ENCODE measurements at regions not wholly inside any gene's neighbourhood (a gene's known extent, or its start where the extent isn't known, plus 50 kb on each side); places are given as distances from the start of the nearest gene placed in this dataset.

DNA sequence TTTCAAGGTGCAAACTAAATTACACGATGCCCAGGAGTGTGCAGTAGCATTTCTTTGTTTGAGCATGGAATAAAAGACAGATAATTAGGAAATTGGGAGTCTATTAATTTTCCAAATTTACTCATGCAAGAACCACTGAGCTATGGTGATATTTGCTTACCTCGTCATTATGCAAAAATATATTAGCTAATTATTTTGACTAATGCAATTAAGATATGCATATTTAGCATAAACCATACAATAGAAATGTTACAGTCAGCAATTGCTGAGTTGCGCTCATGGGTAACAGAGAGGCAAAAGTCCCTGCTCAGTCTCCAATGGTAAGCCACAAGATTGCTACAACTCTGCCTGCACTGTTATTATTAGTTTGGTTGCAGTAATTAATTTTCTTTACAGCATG, 342.0 kb downstream of the TXNL1 start:
- no peaks in the 10 kb centered on the region for H4K20me1 ChIP-seq (ENCODE audit: control insufficient read depth, extremely low read depth, insufficient read depth, low read length)
- no peak overlapping the region for H2AFZ ChIP-seq (ENCODE audit: low read length)
- no peak overlapping the region for H3K4me3 ChIP-seq (replicated peaks in 1 of 4; ENCODE audit: control extremely low read depth in 1 of 4, insufficient read depth in 1 of 4, low read depth in 3 of 4, low read length in 4 of 4)
- no peaks in the 10 kb centered on the region for H3K27me3 ChIP-seq (ENCODE audit: control insufficient read depth, insufficient read depth, low read length)
- H3K9me3 ChIP-seq (ENCODE audit: control insufficient read depth, insufficient read depth, low read depth, low read length) = no peaks in the 10 kb centered on the region
- H3K36me3 ChIP-seq (ENCODE audit: control insufficient read depth, insufficient read depth, low read length) = no peaks in the 10 kb centered on the region
- no peak overlapping the region for H3K27ac ChIP-seq (ENCODE audit: insufficient read depth, low read length)
- TF ChIP-seq, protein P1, sequence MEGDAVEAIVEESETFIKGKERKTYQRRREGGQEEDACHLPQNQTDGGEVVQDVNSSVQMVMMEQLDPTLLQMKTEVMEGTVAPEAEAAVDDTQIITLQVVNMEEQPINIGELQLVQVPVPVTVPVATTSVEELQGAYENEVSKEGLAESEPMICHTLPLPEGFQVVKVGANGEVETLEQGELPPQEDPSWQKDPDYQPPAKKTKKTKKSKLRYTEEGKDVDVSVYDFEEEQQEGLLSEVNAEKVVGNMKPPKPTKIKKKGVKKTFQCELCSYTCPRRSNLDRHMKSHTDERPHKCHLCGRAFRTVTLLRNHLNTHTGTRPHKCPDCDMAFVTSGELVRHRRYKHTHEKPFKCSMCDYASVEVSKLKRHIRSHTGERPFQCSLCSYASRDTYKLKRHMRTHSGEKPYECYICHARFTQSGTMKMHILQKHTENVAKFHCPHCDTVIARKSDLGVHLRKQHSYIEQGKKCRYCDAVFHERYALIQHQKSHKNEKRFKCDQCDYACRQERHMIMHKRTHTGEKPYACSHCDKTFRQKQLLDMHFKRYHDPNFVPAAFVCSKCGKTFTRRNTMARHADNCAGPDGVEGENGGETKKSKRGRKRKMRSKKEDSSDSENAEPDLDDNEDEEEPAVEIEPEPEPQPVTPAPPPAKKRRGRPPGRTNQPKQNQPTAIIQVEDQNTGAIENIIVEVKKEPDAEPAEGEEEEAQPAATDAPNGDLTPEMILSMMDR (conservative IDR thresholded peaks at IDR 0.05 in 1 of 2, IDR thresholded peaks at IDR 0.05 in 1 of 2; ENCODE audit: low read depth in 1 of 2, low read length in 2 of 2) = no peak
- DNase-seq (ENCODE audit: low read depth in 2 of 2) = no peak
- H3K9ac ChIP-seq (ENCODE audit: insufficient read depth, low read length) = no peak overlapping the region
- no peaks in the 10 kb centered on the region for H3K79me2 ChIP-seq (ENCODE audit: control insufficient read depth, insufficient read depth, low read length)
- H3K4me1 ChIP-seq (ENCODE audit: control insufficient read depth, extremely low read depth, insufficient read depth, low read length) = no peaks in the 10 kb centered on the region
- H3K4me2 ChIP-seq (ENCODE audit: extremely low read depth, insufficient read depth, low read length) = no peak overlapping the region

DNA sequence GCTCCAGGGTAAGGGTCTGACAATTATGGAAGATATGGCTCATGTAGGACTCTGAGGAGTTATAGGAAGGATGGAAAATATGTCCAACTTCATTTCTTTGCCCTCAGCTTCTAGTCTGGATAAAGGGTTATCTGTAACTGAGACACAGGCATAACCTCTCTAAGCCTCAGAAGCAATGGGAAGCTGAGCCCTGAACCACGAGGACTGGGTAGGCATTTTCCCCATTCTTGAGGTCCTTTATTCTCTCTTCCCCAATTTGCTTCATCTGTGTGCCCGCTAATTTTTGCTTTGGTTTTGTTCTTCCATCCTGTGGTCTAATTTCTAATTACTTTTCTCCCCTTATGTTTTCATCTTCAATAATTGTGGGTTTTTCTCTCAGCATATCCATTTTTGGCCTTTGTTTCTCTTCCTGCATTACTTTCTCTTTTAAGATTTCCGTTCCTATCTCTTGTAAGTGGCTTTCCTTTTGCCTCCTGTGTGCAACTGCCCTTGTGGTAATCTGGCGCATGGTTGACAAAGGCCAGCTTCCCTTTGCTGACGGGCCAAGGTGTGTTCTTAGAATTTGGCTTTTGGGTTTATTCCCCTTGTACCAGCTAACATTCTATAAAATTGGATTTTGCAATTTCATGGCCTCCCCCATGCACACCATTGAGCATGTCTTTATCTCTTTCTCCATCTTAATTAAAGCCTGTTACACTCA, 343.8 kb downstream of the TXNL1 start:
- H2AFZ ChIP-seq (ENCODE audit: low read length) = no peak overlapping the region
- no peaks in the 10 kb centered on the region for H4K20me1 ChIP-seq (ENCODE audit: control insufficient read depth, extremely low read depth, insufficient read depth, low read length)
- H3K79me2 ChIP-seq (ENCODE audit: control insufficient read depth, insufficient read depth, low read length) = no peaks in the 10 kb centered on the region
- no peaks in the 10 kb centered on the region for H3K36me3 ChIP-seq (ENCODE audit: control insufficient read depth, insufficient read depth, low read length)
- H3K4me1 ChIP-seq (ENCODE audit: control insufficient read depth, extremely low read depth, insufficient read depth, low read length) = no peaks in the 10 kb centered on the region
- no peaks in the 10 kb centered on the region for H3K27me3 ChIP-seq (ENCODE audit: control insufficient read depth, insufficient read depth, low read length)
- no peaks in the 10 kb centered on the region for H3K9me3 ChIP-seq (ENCODE audit: control insufficient read depth, insufficient read depth, low read depth, low read length)
- no peak for DNase-seq (ENCODE audit: low read depth in 2 of 2)
- H3K4me3 ChIP-seq (replicated peaks in 1 of 4; ENCODE audit: control extremely low read depth in 1 of 4, insufficient read depth in 1 of 4, low read depth in 3 of 4, low read length in 4 of 4) = no peak overlapping the region
- H3K9ac ChIP-seq (ENCODE audit: insufficient read depth, low read length) = no peak overlapping the region
- no peak for TF ChIP-seq EZH2 (IDR thresholded peaks at IDR 0.05; ENCODE audit: low read length, missing control alignments)
- TF ChIP-seq, protein P1 (conservative IDR thresholded peaks at IDR 0.05 in 1 of 2, IDR thresholded peaks at IDR 0.05 in 1 of 2; ENCODE audit: low read depth in 1 of 2, low read length in 2 of 2) = no peak
- no peak overlapping the region for H3K27ac ChIP-seq (ENCODE audit: insufficient read depth, low read length)
- H3K4me2 ChIP-seq (ENCODE audit: extremely low read depth, insufficient read depth, low read length) = no peak overlapping the region

DNA sequence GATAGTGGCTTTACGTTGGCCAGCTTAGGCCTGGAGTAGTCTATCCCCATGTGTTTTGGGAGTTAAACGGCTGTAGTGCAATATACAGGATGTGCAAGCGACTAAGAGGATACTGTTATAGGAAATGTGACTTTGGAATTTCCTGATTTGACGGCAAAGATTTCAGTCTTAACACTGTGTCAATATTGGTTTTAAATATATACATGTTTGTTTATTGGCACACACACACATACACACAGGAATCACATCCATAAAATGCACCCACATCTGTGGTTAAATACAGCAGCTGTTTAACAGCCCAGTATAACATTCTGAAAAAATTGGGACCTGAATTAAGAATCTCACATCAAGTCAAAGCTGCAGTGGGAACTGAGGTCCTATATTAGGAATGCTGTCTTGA, 347.1 kb downstream of the TXNL1 start:
- Histone ChIP-seq H3K9ac (ENCODE audit: insufficient read depth, low read length) (no peak overlapping the region), H2AFZ (ENCODE audit: low read length) (no peak overlapping the region), H3K27ac (ENCODE audit: insufficient read depth, low read length) (no peak overlapping the region), H3K4me2 (ENCODE audit: extremely low read depth, insufficient read depth, low read length) (no peak overlapping the region), H3K9me3 (ENCODE audit: control insufficient read depth, insufficient read depth, low read depth, low read length) (no peaks in the 10 kb centered on the region), H3K4me3 (replicated peaks in 1 of 4; ENCODE audit: control extremely low read depth in 1 of 4, insufficient read depth in 1 of 4, low read depth in 3 of 4, low read length in 4 of 4) (no peak overlapping the region), H3K27me3 (ENCODE audit: control insufficient read depth, insufficient read depth, low read length) (no peaks in the 10 kb centered on the region), H3K36me3 (ENCODE audit: control insufficient read depth, insufficient read depth, low read length) (no peaks in the 10 kb centered on the region), H3K4me1 (ENCODE audit: control insufficient read depth, extremely low read depth, insufficient read depth, low read length) (no peaks in the 10 kb centered on the region), H3K79me2 (ENCODE audit: control insufficient read depth, insufficient read depth, low read length) (no peaks in the 10 kb centered on the region), H4K20me1 (ENCODE audit: control insufficient read depth, extremely low read depth, insufficient read depth, low read length) (no peaks in the 10 kb centered on the region)
- TF ChIP-seq, protein P1 (conservative IDR thresholded peaks at IDR 0.05 in 1 of 2, IDR thresholded peaks at IDR 0.05 in 1 of 2; ENCODE audit: low read depth in 1 of 2, low read length in 2 of 2) = no peak
- no peak for TF ChIP-seq EZH2 (IDR thresholded peaks at IDR 0.05; ENCODE audit: low read length, missing control alignments)
- peak in 1 of 2 donors; percentile 6 for DNase-seq (ENCODE audit: low read depth in 2 of 2)

All from fibroblast of lung (primary cell).